H1 (cell line): ENCODE measurements at regions not wholly inside any gene's neighbourhood (a gene's known extent, or its start where the extent isn't known, plus 50 kb on each side); places are given as distances from the start of the nearest gene placed in this dataset.

Experiments
- POLR2A ChIP-seq, 2 experiments: IDR thresholded peaks; 1 replicate in 1 of 2; 2 replicates in 1 of 2; pipeline ENCODE4 v1.6.1; 2011; ENCODE audit warnings: low read depth in 2 of 2, low read length in 2 of 2, mild to moderate bottlenecking in 2 of 2; ENCODE audit errors: control extremely low read depth in 1 of 2
- POLR2AphosphoS5 ChIP-seq: IDR thresholded peaks from 2 replicates; pipeline ENCODE4 v1.6.1; 2011; ENCODE audit warnings: low read depth, low read length
- SAP30 ChIP-seq: fragments of 300-600 bp; sonication (generic); IDR thresholded peaks from 2 replicates; pipeline ENCODE4 v1.7.1; 2012; ENCODE audit warnings: low read length, moderate library complexity, mild to moderate bottlenecking, inconsistent platforms; ENCODE audit not compliant: insufficient read depth, insufficient replicate concordance

DNA sequence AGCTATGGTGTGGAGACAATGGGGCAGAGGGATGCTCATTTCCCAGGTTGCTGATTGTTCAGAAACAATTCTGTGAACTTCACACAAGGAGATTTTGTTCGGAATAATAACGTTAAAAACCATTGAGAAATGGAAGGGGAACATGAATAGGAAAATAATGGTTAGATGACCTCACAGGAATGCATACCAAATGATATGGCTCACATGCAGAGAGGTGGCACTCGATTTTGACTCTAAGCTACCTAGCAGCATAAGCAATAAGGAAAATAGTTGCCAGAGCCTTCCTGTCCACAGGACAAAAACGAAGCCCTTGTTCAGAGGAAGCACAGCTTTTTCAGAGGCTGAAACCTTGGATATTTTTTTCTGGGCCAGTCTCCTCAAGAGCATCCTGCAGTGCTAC, 293.1 kb downstream of the ZEB1 start:
- TF ChIP-seq SAP30 (no peak), POLR2AphosphoS5 (no peak), POLR2A (IDR thresholded peaks at IDR 0.05; ENCODE audit: control extremely low read depth in 1 of 2, low read depth in 2 of 2, low read length in 2 of 2) (no peak)
